ENCODE measurements at regions not wholly inside any gene's neighbourhood (a gene's known extent, or its start where the extent isn't known, plus 50 kb on each side); places are given as distances from the start of the nearest gene placed in this dataset.

DNA sequence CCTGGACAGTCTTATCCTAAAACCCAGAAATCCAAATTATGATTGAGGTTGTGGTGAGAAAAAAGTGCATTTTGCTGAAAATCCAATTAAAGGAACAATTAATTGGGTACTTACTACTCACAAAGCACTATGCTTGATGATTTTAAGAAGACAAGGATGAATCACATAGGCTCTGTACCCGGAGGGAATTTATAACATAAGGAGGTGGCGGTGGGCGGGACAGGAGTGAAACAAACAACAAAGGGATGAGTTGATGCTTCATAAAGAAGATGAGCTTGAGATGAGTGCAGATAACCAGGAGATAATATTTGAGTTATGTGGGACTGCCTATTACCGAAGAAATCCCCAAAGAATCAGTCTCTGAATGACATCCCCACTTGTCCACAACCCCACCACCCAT, 171.1 kb upstream of the FZD8 start:
- H3K4me1 ChIP-seq (ENCODE audit: insufficient read depth, low read length, poor library complexity, severe bottlenecking) = no peaks in the 10 kb centered on the region
- H3K9me3 ChIP-seq (ENCODE audit: low read depth, low read length, poor library complexity, severe bottlenecking) = no peaks in the 10 kb centered on the region
- H3K36me3 ChIP-seq (ENCODE audit: insufficient read depth, low read length, poor library complexity, severe bottlenecking) = no peaks in the 10 kb centered on the region
- CTCF ChIA-PET = no interaction called here
- no peak overlapping the region for H3K4me3 ChIP-seq (ENCODE audit: low read depth, low read length, poor library complexity, severe bottlenecking)
- no peak overlapping the region for H3K27ac ChIP-seq (ENCODE audit: low read depth, low read length, poor library complexity, severe bottlenecking)
- intact Hi-C loops (cut with micrococcal nuclease; ENCODE audit: unreplicated experiment) = no loop called here
- no peak for DNase-seq (ENCODE audit: low spot score)
- no TSS peak for BruUV-seq (replicated peaks)
- H3K27me3 ChIP-seq (replicated peaks; ENCODE audit: insufficient read depth, low read depth, low read length, poor library complexity) = no peaks in the 10 kb centered on the region
- TF ChIP-seq CTCF (conservative IDR thresholded peaks at IDR 0.05; ENCODE audit: low read depth, low read length) (no peak), EZH2 (IDR thresholded peaks at IDR 0.05; ENCODE audit: borderline replicate concordance, low read depth, low read length, poor library complexity, severe bottlenecking) (no peak)
- POLR2A ChIA-PET (ENCODE audit: low non-redundant PET) = no interaction called here

DNA sequence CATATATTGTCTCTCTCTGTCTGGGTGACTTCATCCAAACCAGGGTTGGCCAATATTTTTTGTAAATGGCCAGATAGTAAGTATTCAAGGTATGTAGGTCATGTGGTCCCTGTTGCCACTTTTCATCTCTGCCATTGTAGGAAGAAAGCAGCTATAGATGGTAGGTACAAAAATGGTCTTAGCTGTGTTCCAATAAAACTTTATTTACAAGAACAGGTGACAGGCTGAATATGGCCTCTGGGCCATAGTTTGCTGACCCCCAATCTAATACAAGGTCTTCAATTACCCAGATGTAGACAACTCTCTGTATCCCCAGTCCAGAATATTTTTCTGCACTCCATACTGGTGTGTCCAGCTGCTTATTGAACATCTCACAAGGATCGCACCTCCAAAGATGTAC, 166.2 kb upstream of the FZD8 start:
- no peak for TF ChIP-seq CTCF (conservative IDR thresholded peaks at IDR 0.05; ENCODE audit: low read depth, low read length)
- no peak for TF ChIP-seq EZH2 (IDR thresholded peaks at IDR 0.05; ENCODE audit: borderline replicate concordance, low read depth, low read length, poor library complexity, severe bottlenecking)
- Histone ChIP-seq H3K9me3 (ENCODE audit: low read depth, low read length, poor library complexity, severe bottlenecking) (no peaks in the 10 kb centered on the region), H3K4me1 (ENCODE audit: insufficient read depth, low read length, poor library complexity, severe bottlenecking) (no peaks in the 10 kb centered on the region), H3K27ac (ENCODE audit: low read depth, low read length, poor library complexity, severe bottlenecking) (no peak overlapping the region), H3K36me3 (ENCODE audit: insufficient read depth, low read length, poor library complexity, severe bottlenecking) (no peaks in the 10 kb centered on the region), H3K4me3 (ENCODE audit: low read depth, low read length, poor library complexity, severe bottlenecking) (no peak overlapping the region), H3K27me3 (replicated peaks; ENCODE audit: insufficient read depth, low read depth, low read length, poor library complexity) (no peaks in the 10 kb centered on the region)
- BruUV-seq (replicated peaks) = no TSS peak
- ChIA-PET CTCF (no interaction called here), POLR2A (ENCODE audit: low non-redundant PET) (no interaction called here)
- intact Hi-C loops (cut with micrococcal nuclease; ENCODE audit: unreplicated experiment) = no loop called here
- no peak for DNase-seq (ENCODE audit: low spot score)

- intact Hi-C loops (cut with micrococcal nuclease; ENCODE audit: unreplicated experiment) = no loop called here
- Histone ChIP-seq H3K27me3 (replicated peaks; ENCODE audit: insufficient read depth, low read depth, low read length, poor library complexity) (no peaks in the 10 kb centered on the region), H3K27ac (ENCODE audit: low read depth, low read length, poor library complexity, severe bottlenecking) (no peak overlapping the region), H3K4me3 (ENCODE audit: low read depth, low read length, poor library complexity, severe bottlenecking) (no peak overlapping the region), H3K36me3 (ENCODE audit: insufficient read depth, low read length, poor library complexity, severe bottlenecking) (no peaks in the 10 kb centered on the region), H3K4me1 (ENCODE audit: insufficient read depth, low read length, poor library complexity, severe bottlenecking) (no peaks in the 10 kb centered on the region), H3K9me3 (ENCODE audit: low read depth, low read length, poor library complexity, severe bottlenecking) (no peaks in the 10 kb centered on the region)
- POLR2A ChIA-PET (ENCODE audit: low non-redundant PET) = no interaction called here
- no peak for TF ChIP-seq EZH2 (IDR thresholded peaks at IDR 0.05; ENCODE audit: borderline replicate concordance, low read depth, low read length, poor library complexity, severe bottlenecking)
- no peak for TF ChIP-seq CTCF (conservative IDR thresholded peaks at IDR 0.05; ENCODE audit: low read depth, low read length)
- CTCF ChIA-PET = no interaction called here
- BruUV-seq (replicated peaks) = no TSS peak
- no peak for DNase-seq (ENCODE audit: low spot score)
Observed at GRCh38 chr10:35803046-35803445, 160.9 kb upstream of the FZD8 start.

Data from A673 (cell line).